BJ (cell line): ENCODE measurements at regions not wholly inside any gene's neighbourhood (a gene's known extent, or its start where the extent isn't known, plus 50 kb on each side); places are given as distances from the start of the nearest gene placed in this dataset.

Experiments
- CTCF ChIA-PET: fragments of 350-600 bp; formaldehyde crosslinking; extraction: SDS; loops from one replicate; lab custom pipeline; 2021; ENCODE audit warnings: antibody characterized with exemption, inconsistent platforms; lab: Yijun Ruan, JAX
- POLR2A ChIA-PET: fragments of 300-600 bp; sonication (Branson Sonifier 250); formaldehyde crosslinking; extraction: SDS; loops from one replicate; lab custom pipeline; 2021; ENCODE audit warnings: antibody characterized with exemption; lab: Charles Lee
- DNase-seq: peaks from one replicate; pipeline ENCODE4 v3.0.0-alpha.2; 2011; ENCODE audit warnings: low read depth
- H3K27me3 ChIP-seq: 2 replicates; pipeline ENCODE4 v1.6.0; 2011; ENCODE audit warnings: low read length; ENCODE audit not compliant: control insufficient read depth, insufficient read depth
- H3K36me3 ChIP-seq: 2 replicates; pipeline ENCODE4 v1.5.1; 2011; ENCODE audit warnings: low read length; ENCODE audit not compliant: control insufficient read depth, insufficient read depth
- H3K4me3 ChIP-seq: 2 replicates; pipeline ENCODE4 v1.5.1; 2011; ENCODE audit warnings: low read depth, mild to moderate bottlenecking, control low read depth, low read length
- CTCF ChIP-seq: IDR thresholded peaks from 2 replicates; pipeline ENCODE4 v1.5.1; 2011; ENCODE audit warnings: low read depth, mild to moderate bottlenecking, control low read depth, inconsistent platforms, low read length, moderate library complexity; ENCODE audit not compliant: insufficient read depth

DNA sequence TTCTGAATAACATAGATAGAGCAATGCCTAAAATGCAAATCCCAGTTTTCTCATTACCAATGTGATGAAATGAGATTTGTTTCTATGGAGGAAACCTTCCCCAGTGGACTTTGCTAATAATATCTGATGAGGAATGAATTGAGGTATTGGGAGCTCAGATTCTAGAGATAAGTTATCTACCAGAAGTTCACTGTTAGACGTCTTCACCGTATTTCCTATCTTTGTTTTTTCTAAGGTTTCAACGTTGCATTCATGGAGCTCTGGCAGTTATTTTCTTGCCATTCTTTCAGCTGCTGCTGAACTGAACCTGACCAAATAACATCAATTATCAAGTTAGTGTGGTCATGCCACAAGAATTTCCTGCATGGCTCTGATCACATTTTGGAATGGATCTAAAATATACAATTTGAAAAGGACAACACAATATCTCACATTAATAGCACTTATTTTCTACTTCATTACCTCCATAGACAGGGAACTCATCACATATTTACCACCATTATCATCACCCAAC is 511.8 kb upstream of the LCORL start:
- no peak for DNase-seq
- Histone ChIP-seq H3K36me3 (no peaks in the 10 kb centered on the region), H3K27me3 (no peaks in the 10 kb centered on the region), H3K4me3 (no peak overlapping the region)
- POLR2A ChIA-PET = no interaction called here
- CTCF ChIA-PET = no interaction called here
- no peak for TF ChIP-seq CTCF

GRCh38 chr4:18531731-18532130 is 510.2 kb upstream of the LCORL start:
- no peak overlapping the region for H3K4me3 ChIP-seq
- ChIA-PET CTCF (no interaction called here), POLR2A (no interaction called here)
- H3K36me3 ChIP-seq = no peaks in the 10 kb centered on the region
- no peak for TF ChIP-seq CTCF
- H3K27me3 ChIP-seq = no peaks in the 10 kb centered on the region
- no peak for DNase-seq

DNA sequence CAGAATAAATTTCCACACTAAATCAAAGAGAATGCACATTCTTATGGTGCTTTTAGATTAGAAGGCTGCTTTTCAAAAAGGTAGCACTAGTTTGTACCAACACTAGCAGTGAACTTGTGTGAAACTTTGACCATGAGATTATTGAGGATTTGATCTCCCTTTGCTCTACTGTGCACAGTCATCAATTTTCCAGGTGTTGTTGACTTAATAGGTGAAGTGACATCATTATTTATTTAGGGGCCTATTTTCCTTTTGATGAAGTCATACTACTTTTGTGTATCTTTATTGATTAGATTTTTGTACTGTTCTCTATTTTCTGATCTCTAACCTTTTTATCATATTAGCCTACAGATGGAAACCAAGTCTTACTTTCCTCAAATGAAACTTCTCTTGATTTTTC is 507.9 kb upstream of the LCORL start:
- POLR2A ChIA-PET = no interaction called here
- no peaks in the 10 kb centered on the region for H3K36me3 ChIP-seq
- no peaks in the 10 kb centered on the region for H3K27me3 ChIP-seq
- no peak for TF ChIP-seq CTCF
- CTCF ChIA-PET = no interaction called here
- DNase-seq = no peak
- H3K4me3 ChIP-seq = no peak overlapping the region

- H3K4me3 ChIP-seq = no peak overlapping the region
- CTCF ChIA-PET = no interaction called here
- DNase-seq = no peak
- no peaks in the 10 kb centered on the region for H3K27me3 ChIP-seq
- TF ChIP-seq CTCF = no peak
- POLR2A ChIA-PET = no interaction called here
- no peaks in the 10 kb centered on the region for H3K36me3 ChIP-seq
Observed at GRCh38 chr4:18524667-18525066, 503.1 kb upstream of the LCORL start.

DNA sequence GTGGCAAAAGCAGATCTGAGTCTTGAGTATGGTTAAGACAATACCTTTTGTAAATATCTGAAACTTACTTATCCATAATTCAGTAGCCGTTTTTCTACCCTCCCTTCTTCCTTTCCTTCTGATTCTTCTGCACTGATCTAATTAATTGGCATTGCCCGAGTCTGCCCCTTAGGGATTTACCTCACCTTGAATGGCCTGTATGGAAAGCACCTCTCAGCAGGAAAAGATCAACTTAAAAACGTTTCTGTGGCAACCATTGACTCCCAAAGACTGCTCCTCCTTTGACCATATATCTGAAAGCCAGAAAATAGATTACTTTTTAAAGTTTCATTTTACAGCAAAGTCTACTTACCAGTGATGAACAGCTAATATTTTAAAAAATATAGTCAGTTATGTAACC is 496.5 kb upstream of the LCORL start:
- Histone ChIP-seq H3K27me3 (no peaks in the 10 kb centered on the region), H3K36me3 (no peaks in the 10 kb centered on the region), H3K4me3 (no peak overlapping the region)
- ChIA-PET CTCF (no interaction called here), POLR2A (no interaction called here)
- no peak for TF ChIP-seq CTCF
- no peak for DNase-seq
